ENCODE measurements at regions not wholly inside any gene's neighbourhood (a gene's known extent, or its start where the extent isn't known, plus 50 kb on each side); places are given as distances from the start of the nearest gene placed in this dataset.
"Not testable (repeated sequence)": the region's sequence is repeated elsewhere in the genome, so short reads cannot be mapped to it uniquely, and the experiment has no call there.

GRCh38 chr2:16722126-16722525, 56.5 kb upstream of the CYRIA start:
- no peak overlapping the region for H3K4me3 ChIP-seq (ENCODE audit: control insufficient read depth, low read depth, low read length)
- TF ChIP-seq CTCF (conservative IDR thresholded peaks at IDR 0.05; ENCODE audit: control insufficient read depth, insufficient read depth, low read depth, low read length): no peak
- DNase-seq (ENCODE audit: low read depth): no peak

GRCh38 chr2:16721529-16721928, 55.9 kb upstream of the CYRIA start:
- not testable (repeated sequence) for DNase-seq (ENCODE audit: low read depth); H3K4me3 ChIP-seq (ENCODE audit: control insufficient read depth, low read depth, low read length)

DNA sequence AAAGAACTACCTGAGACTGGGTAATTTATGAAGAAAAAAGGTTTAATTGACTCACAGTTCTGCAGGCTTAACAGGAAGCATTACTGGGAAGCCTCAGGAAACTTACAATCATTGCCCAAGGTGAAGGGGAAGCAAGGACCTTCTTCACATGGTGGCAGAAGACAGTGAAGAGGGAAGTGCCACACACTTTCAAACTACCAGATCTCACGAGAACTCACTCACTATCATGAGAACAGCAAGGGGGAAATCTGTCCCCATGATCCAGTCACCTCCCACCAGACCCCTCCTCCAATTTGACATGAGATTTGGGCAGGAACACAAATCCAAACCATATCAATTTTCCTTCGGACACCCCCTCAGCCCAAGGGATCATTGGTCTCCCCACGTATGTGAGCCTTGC, 55.1 kb upstream of the CYRIA start:
- not testable (repeated sequence) for H3K4me3 ChIP-seq (ENCODE audit: control insufficient read depth, low read depth, low read length); DNase-seq (ENCODE audit: low read depth)

GRCh38 chr2:16719485-16719808, 53.8 kb upstream of the CYRIA start:
- no peak for TF ChIP-seq CTCF (conservative IDR thresholded peaks at IDR 0.05; ENCODE audit: control insufficient read depth, insufficient read depth, low read depth, low read length)
- no peak for DNase-seq (ENCODE audit: low read depth)
- H3K4me3 ChIP-seq (ENCODE audit: control insufficient read depth, low read depth, low read length): no peak overlapping the region

DNA sequence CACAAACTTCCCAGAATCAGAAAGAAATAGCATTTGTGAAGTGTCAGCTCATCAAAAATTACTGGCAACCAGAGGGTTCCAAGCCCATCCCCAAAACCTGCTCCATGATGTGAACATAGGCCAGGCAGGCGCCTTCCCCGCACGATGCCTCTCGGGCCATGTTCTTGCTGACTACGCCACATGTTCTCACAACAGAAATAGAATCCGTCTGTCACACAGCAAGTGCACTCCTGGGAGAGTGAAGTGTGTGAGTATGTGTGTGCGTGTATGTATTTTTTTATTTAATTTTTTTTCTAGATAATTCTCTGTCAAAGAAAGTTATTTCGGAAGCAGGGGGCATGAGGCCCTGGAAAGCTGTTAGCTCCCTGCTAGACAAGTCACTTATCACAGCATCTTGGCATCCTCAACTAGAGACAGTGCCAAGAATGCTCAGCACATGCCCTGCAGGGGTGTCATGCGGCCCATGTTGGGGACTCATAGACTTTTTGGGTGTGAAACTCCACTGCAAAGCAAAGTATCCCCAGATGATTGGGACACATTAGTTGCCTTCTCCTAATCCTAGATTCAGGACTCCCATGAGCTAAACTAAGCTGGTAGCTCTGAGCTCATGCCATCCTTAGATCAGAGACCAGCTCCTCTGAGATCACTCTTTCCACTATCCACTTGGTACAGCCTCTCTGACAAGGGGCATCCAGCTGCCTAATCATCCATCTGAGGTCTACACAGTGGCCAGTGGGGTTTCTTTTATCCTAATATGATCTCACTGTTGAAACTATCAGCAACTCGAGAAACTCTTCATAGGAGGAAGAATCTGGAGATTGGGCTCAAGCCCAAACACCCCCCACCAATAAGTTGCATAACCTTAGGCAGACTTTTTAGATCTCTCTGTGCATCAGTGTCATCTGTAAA, 53.2 kb upstream of the CYRIA start:
- TF ChIP-seq CTCF (conservative IDR thresholded peaks at IDR 0.05; ENCODE audit: control insufficient read depth, insufficient read depth, low read depth, low read length): no peak
- no peak for DNase-seq (ENCODE audit: low read depth)
- no peak overlapping the region for H3K4me3 ChIP-seq (ENCODE audit: control insufficient read depth, low read depth, low read length)

DNA sequence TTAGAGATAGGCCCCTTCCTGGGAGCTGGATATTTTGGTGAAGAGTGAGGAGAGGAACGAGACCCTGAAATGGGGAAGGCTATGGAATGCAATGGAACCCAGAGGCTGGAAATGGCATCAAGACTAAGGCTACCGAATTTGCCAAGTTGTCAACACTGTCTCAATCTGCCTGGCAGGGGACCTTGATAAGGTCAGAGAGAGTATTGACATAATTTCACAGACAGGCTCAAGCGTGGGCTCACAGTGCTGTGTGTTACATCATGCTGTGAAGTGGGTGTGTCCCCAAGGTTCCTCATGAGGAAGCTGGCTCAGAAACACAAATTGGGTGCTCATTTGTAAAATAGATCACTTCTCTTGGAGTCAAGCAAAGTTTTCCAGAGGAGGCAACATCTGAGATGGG, 51.8 kb upstream of the CYRIA start:
- TF ChIP-seq CTCF (conservative IDR thresholded peaks at IDR 0.05; ENCODE audit: control insufficient read depth, insufficient read depth, low read depth, low read length): no peak
- no peak overlapping the region for H3K4me3 ChIP-seq (ENCODE audit: control insufficient read depth, low read depth, low read length)
- DNase-seq (ENCODE audit: low read depth): no peak

DNA sequence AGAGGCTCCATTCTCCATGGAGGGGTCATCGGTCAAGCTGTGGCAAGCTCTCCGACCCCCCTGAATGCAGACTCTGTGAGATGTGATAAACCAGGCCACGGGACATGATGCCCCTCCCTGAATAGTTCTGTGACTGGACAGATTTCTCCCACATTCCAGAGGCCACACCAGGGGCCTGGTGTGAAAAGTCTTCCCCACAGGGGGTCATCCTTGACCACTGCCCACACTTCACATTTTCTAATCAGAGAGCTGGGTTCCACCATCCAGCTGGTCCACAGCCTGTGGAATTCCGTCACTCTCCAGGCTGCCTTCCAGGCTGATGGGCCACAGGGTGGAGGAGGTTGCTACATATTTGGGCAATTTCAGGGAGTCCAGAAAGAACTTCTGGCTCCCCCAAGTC, 51.3 kb upstream of the CYRIA start:
- H3K4me3 ChIP-seq (ENCODE audit: control insufficient read depth, low read depth, low read length): no peak overlapping the region
- no peak for DNase-seq (ENCODE audit: low read depth)
- TF ChIP-seq CTCF (conservative IDR thresholded peaks at IDR 0.05; ENCODE audit: control insufficient read depth, insufficient read depth, low read depth, low read length): no peak

DNA sequence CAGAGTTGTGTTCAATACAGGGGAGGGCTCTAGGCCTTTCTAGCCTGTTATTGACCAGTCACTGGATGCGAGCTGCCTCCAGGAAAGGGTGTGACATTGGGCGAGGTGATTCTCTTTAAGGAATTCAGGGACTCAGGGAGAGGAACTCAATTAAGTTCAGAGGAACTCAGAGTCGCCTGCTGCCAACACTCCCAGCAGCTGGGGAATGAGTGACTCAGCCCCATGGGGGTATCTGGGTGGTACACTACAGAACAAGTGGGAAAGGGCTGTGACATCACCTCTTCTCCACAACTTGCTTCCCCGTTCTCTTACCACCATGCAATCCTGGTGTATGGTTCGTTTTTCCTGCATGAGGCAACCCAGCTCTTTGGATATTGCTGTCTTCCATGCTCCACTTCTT, 50.4 kb upstream of the CYRIA start:
- H3K4me3 ChIP-seq (ENCODE audit: control insufficient read depth, low read depth, low read length): no peak overlapping the region
- TF ChIP-seq CTCF (conservative IDR thresholded peaks at IDR 0.05; ENCODE audit: control insufficient read depth, insufficient read depth, low read depth, low read length): no peak
- DNase-seq (ENCODE audit: low read depth): no peak
